NCI-H2171 treated with DMSO at 0.1 percent for 48 hours (cell line): ENCODE measurements at regions not wholly inside any gene's neighbourhood (a gene's known extent, or its start where the extent isn't known, plus 50 kb on each side); places are given as distances from the start of the nearest gene placed in this dataset.
"Not testable (repeated sequence)": the region's sequence is repeated elsewhere in the genome, so short reads cannot be mapped to it uniquely, and the experiment has no call there.

Experiments used
- DNase-seq: peaks from one replicate; lab custom pipeline; 2025; lab: John Stamatoyannopoulos, UW

DNA sequence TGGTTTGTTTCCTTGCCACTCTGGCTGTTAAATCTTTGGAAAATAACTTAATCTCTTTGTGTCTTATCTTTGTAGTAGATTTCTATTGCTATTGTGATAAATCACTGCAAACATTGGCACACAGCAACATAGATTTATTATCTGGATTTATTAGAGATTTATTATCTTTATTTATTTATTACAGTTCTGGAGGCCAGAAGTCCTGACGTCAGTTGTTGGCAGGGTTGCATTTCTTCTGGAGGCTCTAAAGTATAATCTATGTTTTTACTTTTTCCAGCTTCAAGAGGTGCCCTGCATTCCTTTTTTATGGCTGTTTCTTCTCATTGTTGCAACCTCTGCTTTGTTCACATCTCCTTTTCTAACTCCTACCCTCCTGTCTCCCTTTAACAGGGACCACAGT is 542.8 kb downstream of the GRXCR1 start:
- DNase-seq, result no peak

DNA sequence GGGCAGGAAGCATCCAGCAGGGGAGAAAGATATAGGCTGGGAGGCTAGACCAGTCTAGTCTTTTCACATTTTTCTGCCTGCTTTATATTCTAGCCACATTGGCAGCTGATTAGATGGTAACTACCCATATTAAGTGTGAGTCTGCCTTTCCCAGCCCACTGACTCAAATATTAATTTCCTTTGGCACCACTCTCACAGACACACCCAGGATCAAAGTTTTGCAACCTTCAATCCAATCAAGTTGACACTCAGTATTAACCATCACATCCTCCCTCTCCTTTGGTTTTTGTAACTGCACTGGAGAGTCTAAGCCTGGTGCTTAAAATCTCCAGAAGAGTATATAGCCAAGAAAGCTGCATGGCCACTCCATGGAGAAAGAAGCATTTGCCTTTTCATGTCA is 560.4 kb downstream of the GRXCR1 start:
- DNase-seq, result peak; percentile 2

DNA sequence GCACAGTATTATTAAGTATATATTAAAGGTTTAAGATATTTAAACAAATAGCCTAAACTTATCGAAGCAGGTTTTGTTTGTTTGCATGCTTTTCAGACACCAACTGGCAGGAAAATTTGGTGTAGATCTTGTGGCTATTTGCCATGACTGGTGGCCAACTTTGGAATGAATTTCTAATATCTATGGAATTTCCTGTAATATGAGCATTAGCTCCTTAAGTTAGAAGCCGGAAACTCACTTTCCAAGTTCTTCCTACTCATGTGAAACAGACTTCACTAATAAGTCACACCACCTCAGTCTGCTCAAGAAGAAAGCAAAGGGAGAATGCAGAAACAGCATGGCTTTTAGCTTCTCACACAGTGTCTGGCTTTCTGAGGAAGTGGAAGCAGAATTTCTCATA is 563.9 kb downstream of the GRXCR1 start:
- no peak for DNase-seq

DNA sequence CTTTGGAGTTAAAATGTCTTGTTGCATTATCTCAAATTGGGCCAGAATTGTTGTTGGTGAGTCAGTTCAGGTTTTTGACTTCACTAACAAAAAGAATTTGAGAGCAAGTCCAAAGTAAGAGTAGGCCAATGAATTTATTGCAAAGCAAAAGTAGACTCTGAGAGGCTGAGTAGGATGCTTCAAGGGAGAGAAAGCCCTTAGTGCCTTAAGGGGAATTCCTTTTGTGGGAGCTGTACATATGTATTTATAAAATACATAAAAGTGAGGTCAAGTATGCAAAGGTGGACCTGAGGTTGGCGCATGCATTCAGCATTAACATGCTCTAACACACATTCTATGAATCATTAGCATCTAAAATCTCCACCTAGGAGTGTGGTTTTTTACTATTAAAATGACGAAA is 565.4 kb downstream of the GRXCR1 start:
- DNase-seq, result no peak

DNA sequence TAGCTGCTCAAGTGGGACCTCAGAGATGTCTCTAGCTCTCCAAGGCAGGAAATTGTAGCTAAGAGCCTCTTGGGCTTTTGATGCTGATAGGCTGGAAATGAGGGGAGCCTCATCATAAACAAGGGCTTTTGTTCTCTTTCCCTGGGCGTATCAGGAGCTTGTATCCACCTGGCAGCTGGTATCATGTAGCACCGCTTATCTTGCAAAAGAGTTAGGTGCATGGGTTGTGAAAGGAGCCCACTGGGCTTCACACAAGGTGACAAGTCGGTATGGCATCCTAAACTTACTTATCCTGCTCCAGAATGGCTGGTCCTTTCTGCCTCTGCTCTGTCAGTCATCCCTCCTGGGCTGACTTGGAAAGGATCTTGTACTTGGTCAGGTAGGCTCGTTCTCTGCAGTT is 565.8 kb downstream of the GRXCR1 start:
- peak; percentile 9 for DNase-seq

DNA sequence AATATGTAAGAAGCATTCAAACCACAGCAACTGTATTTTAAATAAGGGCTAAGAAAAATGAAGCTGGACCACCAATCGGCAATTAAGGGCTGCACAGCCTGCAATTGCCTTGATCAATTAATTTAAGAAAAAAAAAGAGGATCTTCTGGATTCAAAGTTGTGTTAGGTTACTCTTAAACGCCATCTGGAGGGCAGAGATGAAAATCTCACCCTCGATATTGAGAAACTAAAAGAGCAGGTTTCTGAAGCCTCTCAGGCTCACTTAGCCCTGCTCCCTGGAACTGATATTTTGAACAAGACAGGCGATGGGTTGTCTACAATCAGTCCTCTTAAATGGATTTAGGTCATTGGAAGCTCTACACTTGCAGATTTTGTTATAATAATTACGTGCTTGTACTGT is 579.4 kb downstream of the GRXCR1 start:
- DNase-seq, result peak; percentile 10

DNA sequence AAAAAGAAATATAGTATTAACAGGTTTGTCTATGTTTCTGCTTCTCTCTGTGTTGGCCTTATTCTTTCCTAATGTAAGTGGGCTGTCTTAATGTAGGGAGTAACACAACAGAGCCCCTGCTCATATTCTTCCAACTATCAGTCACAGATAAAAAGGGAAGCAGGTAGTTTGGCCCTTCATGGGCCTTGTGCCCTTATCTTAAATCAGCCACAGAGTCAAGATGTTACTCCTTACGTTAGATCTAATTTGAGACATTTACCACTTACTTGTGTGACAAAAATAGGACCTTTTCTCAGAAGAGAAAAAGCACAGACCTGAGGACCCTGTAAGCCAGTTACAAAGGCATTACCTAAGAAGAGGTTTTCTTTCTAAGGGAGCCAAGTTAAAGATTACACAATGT is 589.0 kb downstream of the GRXCR1 start:
- no peak for DNase-seq

DNA sequence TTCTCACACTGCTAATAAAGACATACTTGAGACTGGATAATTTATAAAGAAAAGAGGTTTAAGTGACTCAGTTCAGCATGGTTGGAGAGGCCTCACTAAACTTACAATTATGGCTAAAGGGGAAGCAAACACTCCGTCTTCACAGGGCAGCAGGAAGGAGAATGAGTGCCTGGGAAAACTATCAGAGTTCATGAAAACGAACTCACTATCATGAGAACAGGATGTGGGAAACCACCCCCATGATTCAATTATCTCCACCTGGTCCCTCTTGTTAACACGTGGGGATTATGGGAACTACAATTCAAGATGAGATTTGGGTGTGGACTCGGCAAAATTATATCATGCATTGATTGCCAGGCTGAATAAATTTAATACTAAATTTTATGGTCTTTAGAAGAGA is 592.7 kb downstream of the GRXCR1 start:
- DNase-seq, result no peak

DNA sequence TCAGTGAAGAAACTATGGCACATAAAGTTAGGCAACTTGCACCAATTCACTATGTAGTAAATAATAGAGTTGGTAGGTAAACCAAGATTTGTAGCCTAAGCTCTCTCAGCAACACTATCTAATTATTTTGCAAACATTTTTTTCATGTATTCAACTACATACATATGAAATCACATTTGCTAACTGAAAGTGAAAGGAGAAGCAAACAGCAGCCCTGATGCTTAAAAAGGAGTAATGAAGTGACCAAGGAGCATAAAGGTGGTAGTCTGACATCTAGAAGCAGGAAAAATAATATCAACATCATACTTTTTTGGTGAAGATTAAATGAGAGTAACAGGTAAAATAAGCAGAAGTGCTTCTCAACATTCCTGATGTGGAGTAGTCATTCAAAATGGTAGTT is 603.7 kb downstream of the GRXCR1 start:
- DNase-seq, result no peak

DNA sequence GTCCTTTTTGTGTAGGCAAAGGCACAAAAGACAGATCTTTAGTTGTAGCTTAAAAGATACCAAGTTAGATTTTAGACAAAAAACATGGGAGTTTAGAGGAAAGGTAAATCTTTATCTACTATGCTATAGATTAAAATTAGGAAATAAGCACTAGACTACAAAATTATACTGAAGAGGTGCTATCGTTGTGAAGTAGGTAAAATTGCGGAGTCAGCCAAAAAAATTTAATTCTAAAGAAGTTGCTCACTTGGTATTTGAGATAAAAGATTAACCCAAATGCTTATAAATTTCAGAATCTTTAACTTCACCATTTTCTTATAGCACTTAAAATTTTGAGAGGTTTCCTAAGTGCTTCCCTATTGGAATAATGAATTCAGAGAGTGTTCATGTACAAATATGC is 604.1 kb downstream of the GRXCR1 start:
- DNase-seq, result no peak

DNA sequence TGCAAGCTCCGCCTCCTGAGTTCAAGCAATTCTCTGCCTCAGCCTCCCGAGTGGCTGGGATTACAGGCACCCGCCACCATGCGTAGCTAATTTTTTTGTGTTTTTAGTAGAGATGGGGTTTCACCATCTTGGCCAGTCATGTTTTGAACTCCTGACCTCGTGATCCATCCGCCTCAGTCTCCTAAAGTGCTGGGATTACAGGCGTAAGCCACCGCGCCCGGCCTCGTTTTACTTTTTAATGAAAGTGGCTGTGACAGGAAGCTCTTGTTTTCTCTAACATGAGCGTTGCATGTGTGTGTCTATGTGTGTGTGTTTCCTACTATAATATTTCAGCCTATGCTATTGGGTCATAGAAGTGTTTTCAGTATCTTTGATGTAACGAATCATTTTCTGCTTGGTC is 613.3 kb downstream of the GRXCR1 start:
- not testable (repeated sequence) for DNase-seq

DNA sequence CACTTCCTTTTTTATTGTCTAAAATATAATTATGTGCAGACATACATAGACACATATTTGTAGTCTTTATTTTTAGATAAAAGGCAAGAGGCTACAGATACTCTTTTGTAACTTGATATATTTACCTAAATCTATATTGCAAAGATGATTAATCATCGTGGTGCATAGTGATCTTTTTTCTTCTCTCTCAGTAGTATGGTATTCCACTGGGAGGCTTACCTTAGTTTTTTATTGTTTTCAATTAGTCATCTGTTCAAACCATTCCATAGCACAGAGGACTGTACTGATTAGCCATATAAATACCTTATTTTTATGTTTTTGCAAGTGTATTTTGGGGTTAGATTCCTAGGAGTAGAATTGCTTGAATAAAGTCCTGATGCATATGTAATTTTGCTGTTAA is 619.7 kb downstream of the GRXCR1 start:
- DNase-seq, result peak; percentile 29

DNA sequence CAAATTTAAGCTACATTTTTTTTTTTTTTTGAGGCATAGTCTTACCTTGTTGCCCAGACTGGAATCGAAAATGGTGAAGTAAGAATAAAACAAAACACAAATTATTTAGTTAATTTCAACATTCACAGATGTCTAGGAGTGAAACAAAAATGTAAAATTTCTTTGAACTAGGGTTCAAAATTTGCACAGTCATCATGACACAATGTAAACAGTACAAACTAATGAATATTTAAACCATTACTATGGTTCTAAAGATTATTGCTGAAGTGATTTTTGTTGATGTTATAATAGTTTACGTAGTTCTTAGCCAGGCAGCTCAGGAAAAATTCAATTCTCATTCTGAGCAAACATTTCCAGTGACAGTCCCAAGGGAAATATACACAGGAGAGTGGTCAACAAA is 633.1 kb downstream of the GRXCR1 start:
- DNase-seq, result no peak

DNA sequence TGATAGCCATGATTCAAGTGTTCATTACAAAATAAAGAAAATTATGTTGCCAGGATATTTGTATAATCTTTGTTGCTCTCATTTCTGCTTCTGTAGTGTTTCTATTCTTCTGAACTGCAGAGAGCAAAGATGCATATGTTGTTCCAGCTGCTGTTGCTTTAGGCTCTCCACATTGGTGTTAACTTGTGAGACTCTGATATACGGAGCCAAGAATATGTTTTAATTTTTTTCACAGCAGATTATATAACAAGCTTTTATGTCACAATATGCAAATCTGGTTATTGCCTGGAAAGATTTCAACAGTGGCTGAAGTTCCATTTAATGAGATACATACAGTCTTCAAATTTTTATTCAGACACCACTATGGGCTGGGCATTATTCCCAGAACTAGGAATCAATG is 655.0 kb downstream of the GRXCR1 start:
- DNase-seq, result no peak

DNA sequence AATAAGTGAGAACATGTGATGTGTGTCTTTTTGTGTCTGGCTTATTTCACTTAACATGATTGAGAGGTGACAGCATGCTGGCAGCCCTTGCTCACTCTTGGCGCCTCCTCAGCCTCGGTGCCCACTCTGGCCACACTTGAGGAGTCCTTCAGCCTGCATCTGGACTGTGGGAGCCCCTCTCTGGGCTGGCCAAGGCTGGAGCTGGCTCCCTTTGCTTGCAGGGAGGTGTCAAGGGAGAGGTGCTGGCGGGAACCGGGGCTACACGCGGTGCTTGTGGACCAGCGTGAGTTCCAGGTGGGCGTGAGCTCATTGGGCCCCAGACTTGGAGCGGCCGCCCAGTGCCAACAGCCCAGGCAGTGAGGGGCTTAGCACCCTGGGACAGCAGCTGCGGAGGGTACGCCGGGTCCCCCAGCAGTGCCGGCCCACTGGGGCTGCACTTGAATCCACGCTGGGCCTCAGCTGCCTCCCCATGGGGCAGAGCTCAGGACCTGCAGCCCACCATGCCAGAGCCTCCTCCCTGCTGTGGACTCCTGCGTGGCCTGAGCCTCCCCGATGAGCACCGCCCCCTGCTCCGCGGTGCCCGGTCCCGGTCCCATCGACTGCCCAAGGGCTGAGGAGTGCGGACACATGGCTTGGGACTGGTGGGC is 658.6 kb downstream of the GRXCR1 start:
- no peak for DNase-seq

DNA sequence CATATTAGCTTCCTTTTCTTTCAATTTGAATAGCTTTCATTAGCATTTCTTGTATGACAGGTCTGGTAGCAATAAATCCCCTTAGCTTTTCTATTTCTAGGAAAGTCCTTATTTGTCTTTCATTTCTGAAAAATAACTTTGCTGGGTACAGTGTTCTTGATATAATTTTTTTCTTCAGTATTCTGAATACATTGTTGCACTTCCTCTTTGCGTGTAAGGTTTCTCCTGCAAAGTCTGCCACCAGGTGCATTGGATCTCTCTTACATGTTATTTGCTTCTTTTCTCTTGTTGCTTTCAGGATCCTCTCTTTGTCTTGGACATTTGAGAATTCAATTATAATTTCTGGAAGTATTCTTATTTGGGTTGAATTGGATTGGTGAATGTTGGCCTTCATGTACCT is 663.7 kb downstream of the GRXCR1 start:
- DNase-seq, result no peak

DNA sequence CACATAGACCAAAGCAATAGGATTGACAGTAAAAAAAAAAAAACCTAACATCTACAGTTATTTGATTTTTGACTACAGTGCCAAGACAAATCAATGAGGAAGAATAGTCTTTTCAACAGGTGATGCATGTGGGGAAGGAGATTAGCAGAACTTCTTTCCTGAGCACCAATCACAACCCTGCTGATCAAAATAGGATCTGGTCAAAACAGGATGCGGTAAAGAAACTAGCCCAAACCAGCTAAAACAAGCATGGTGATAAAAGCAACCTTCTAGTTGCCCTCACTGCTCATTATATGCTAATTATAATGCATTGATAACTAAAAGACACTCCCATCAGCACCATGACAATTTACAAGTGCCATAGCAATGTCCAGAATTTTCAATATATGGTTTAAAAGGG is 667.5 kb downstream of the GRXCR1 start:
- DNase-seq, result no peak

DNA sequence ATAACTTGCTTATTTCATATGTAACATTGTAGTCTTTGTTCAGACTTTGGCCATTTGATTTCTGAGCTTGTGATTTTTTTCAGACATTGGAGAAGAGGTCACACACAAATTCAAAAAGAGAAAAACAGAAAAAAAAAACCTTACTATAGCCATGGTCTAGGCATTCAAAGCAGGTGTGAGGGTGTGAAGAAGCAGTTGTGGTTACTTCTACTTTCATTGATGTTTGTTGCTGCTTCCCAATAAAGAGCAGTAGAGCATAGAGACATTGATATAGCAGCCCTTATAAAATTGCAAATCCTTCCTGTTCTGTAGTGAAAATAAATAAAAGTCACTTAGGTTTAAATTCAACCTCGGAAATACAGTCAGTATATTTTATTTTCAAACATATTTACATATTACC is 671.6 kb downstream of the GRXCR1 start:
- peak; percentile 57 for DNase-seq

DNA sequence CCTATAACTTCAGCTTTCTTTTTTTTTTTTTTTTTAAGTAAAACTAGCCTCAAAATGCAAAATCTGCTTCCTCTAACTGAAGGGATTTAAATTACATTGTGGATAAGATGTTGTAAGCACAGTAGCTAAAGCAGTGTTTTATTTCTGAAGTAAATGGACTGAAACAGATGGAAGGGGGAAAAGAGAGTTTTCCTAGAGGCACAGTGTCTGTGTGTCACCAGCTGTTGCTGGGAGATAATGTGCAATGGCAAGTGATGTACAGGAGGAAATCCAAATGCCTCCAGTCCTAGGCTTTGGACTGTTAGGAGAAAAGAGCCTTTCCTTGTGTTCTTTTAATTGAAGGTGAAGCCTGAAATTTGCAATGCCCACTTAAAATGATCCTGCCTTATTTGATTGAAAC is 672.1 kb downstream of the GRXCR1 start:
- peak; percentile 89 for DNase-seq

DNA sequence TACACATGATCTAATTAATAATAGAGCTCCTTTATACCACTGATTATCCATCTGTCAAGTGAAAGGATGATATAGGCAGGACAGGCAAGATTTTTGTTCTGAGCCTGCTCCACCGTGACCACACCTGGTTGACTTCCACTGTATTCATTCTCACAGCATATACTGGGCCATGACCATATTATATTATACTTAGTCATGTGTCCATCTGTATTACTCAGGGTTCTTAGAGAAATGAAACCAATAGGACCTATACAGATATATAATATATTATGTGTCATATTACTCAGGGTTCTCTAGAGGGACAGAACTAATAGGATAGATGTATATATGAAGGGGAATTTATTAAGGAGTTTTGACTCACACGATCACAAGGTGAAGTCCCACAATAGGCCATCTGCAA is 675.1 kb downstream of the GRXCR1 start:
- no peak for DNase-seq

DNA sequence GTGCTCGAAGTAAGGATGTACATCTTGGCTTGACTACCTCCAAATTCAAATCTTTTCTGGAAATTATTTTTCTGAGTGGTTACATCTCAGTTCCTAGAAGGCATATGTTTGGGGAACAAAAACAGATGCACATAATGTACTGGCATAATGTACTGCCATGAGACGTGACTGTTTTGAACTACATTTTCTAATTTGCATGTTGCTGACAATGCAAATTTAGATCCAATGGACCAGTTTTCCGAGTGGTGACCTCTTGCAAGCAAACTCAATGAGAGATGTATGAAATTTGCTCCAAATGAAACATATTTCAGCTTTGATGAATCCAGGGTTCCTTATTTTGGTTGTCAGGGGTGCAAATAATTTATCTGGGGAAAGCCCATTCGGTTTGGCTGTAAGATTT is 694.3 kb downstream of the GRXCR1 start:
- DNase-seq, result no peak

DNA sequence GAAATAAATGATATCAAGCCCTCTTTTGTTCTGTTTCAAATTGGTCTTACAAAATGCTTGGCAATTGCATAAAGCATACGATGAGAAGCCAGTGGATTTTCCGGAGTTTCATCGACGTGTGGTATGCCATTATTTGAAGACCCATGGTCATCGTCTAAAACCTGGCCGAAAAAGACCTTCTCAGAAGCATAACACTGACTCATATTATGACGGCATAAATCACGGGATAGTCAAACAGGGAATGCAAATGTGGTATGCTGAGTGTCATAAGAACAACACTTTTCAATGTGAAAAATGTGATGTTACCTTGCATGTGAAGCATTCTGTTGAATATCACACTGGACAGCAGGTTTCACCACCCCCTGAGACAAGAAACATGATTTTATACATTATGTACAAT is 695.2 kb downstream of the GRXCR1 start:
- DNase-seq, result no peak

DNA sequence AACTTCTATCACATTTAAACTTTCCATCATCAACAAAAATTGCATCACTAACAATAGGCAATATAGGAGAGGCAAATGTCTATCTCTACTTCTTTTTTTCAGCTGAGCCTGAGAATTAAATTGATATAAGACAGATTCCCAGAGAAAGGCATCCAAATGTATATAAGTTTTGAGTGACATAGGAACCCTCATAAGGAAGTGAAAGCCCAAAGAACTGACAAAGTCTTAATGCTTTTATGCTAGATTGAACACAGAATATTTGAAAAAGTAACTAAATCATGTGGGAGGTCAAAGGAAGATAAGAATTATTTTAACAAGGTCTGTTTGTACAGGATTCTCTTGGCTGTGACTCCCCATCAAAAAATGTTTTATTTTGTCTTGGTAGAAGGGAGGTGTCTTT is 714.9 kb downstream of the GRXCR1 start:
- DNase-seq, result no peak

DNA sequence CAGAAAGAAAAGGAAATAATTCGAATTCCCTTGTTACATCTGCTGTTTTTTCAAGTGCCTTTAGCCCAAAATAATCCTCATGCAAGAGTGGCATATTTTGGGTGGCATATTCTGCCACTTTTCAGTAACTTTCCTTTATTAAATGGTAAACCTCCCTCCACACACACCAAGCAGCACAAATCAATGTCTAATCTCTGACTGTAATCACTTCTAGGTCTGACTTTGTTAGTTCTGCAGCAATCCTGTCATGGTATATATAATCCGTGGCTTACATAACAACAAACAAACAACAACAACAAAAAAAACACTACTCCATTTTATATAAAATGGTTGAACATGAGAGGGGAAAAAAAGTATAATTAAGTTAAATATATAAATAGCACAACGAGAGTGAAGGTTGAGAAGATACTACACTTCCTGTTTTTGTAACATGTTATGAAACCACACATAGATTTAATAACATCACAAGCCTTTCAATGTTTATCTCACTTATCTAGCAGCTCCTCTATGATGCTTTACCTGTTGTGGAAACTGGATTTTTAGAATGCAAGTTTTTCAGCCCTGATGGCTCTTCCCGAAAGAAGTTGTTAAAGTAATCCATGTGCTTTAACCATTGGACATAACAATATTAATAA is 715.4 kb downstream of the GRXCR1 start:
- no peak for DNase-seq
